ENCODE measurements at regions not wholly inside any gene's neighbourhood (a gene's known extent, or its start where the extent isn't known, plus 50 kb on each side); places are given as distances from the start of the nearest gene placed in this dataset.

DNA sequence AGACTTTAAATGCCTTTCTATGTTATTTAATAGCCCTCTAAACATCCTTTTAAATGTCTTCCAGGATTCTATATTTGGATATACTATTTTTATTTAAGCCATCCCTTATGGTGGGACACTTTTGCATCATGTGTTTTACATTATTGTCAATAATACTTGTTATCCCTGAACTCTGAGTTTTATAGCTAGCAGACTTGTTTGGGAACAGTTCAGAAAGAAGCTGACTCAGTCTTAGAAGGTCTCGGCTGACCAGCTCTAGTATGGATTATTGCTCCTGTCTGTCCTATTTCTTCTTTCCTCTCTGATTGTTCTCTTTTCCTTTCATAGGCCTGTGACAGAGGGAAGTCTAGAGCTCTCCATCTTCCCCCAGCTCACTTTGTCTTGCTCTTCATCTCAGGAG lies 77.3 kb upstream of the CXCR4 start:
- TF ChIP-seq EP300 (IDR thresholded peaks at IDR 0.05) (no peak), POLR2A (IDR thresholded peaks at IDR 0.05) (no peak)
- TF ChIP-seq, protein P1, sequence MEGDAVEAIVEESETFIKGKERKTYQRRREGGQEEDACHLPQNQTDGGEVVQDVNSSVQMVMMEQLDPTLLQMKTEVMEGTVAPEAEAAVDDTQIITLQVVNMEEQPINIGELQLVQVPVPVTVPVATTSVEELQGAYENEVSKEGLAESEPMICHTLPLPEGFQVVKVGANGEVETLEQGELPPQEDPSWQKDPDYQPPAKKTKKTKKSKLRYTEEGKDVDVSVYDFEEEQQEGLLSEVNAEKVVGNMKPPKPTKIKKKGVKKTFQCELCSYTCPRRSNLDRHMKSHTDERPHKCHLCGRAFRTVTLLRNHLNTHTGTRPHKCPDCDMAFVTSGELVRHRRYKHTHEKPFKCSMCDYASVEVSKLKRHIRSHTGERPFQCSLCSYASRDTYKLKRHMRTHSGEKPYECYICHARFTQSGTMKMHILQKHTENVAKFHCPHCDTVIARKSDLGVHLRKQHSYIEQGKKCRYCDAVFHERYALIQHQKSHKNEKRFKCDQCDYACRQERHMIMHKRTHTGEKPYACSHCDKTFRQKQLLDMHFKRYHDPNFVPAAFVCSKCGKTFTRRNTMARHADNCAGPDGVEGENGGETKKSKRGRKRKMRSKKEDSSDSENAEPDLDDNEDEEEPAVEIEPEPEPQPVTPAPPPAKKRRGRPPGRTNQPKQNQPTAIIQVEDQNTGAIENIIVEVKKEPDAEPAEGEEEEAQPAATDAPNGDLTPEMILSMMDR (IDR thresholded peaks at IDR 0.05): no peak
- Histone ChIP-seq H3K36me3 (no peaks in the 10 kb centered on the region), H3K9me3 (peaks cover 0 to 4% (median 0%) of the 10 kb centered on the region in 4 donors), H3K4me1 (no peaks in the 10 kb centered on the region), H3K27me3 (no peaks in the 10 kb centered on the region), H3K27ac (no peak overlapping the region), H3K4me3 (no peak overlapping the region)
- WGBS, 2 donors: 53 to 60% methylated on average over 1 of the region's 1 CpG
- no peak for DNase-seq (ENCODE audit: low spot score in 2 of 2)

DNA sequence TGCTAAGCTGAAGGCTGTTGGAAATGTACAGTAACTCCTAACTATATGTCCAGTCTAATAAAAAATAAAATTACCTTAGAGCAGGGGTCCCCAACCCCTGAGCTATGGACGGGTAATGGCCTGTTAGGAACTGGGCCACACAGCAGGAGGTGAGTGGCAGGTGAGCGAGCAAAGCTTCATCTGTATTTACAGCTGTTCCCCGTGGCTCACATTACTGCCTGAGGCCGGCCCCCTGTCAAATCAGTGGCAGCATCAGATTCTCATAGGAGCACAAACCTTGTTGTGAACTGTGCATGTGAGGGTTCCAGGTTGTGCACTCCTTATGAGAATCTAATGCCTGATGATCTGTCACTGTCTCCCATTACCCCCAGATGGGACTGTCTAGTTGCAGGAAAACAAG lies 73.1 kb upstream of the CXCR4 start:
- 86 to 94% methylated on average over 4 of the region's 4 CpGs for WGBS, 2 donors
- Histone ChIP-seq H3K36me3 (no peaks in the 10 kb centered on the region), H3K9me3 (no peaks in the 10 kb centered on the region), H3K4me3 (no peak overlapping the region), H3K27me3 (no peaks in the 10 kb centered on the region), H3K27ac (no peak overlapping the region), H3K4me1 (no peaks in the 10 kb centered on the region)
- no peak for DNase-seq (ENCODE audit: low spot score in 2 of 2)
- TF ChIP-seq EP300 (IDR thresholded peaks at IDR 0.05) (no peak), POLR2A (IDR thresholded peaks at IDR 0.05) (no peak)
- TF ChIP-seq, protein P1 (IDR thresholded peaks at IDR 0.05): no peak

DNA sequence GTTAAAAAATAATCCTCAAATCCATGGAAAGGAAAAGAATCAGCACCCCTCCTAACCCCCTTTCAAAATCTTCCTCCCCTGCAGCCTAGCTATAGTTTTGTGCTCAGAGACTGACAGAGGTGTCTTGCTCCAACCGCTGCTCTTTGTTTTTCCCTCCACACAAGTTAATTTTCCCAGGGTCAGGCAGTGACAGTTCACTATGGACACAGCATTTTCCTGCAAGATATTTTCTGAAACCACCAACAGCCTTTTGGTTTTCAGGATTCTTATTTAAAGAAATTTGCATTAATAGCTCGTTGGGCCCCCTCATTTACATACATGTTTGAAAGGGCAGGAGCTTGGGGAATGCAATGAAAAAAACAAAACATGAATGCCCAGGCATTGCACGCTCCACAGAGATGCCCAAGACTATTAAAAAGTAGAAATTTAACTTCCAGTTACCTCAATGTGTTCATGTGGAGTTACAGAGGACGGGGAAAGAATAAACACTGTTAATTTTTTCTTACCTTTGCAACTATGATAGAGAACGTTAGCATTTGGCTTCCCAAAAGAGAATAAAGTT lies 71.4 kb upstream of the CXCR4 start:
- DNase-seq (ENCODE audit: low spot score in 2 of 2): no peak

DNA sequence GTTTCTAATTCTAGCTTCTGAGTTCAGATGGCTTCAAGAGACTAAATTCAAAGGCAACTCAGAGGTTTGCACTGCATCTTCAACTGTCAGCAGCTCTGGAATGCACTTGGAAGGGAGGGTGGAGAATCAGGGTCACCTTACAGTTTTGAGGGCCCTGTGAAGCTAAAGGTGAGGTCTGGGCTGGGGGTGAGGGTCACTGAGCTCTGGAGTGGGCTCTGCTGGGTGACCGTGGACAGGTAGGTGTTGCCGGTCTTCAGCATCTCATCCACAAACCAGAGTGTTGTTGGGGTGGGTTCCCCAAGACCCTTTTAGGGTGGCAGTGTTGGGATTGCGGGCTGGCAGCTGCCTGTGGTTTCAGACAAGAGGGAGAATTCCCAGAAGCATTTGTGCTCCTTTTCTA lies 70.1 kb upstream of the CXCR4 start:
- no peaks in the 10 kb centered on the region for H3K27me3 ChIP-seq
- H3K27ac ChIP-seq: no peak overlapping the region
- H3K4me3 ChIP-seq: no peak overlapping the region
- H3K9me3 ChIP-seq: no peaks in the 10 kb centered on the region
- H3K4me1 ChIP-seq: no peaks in the 10 kb centered on the region
- TF ChIP-seq EP300 (IDR thresholded peaks at IDR 0.05) (no peak), POLR2A (IDR thresholded peaks at IDR 0.05) (no peak)
- TF ChIP-seq, protein P1 (IDR thresholded peaks at IDR 0.05): no peak
- no peaks in the 10 kb centered on the region for H3K36me3 ChIP-seq
- no peak for DNase-seq (ENCODE audit: low spot score in 2 of 2)
- 95 to 96% methylated on average over 3 of the region's 3 CpGs for WGBS, 2 donors

More for the DNA sequence above, 71.4 kb upstream of the CXCR4 start:
- Histone ChIP-seq H3K27me3 (no peaks in the 10 kb centered on the region), H3K9me3 (no peaks in the 10 kb centered on the region), H3K27ac (no peak overlapping the region), H3K36me3 (no peaks in the 10 kb centered on the region), H3K4me3 (no peak overlapping the region), H3K4me1 (no peaks in the 10 kb centered on the region)
- WGBS, 2 donors: 61 to 64% methylated on average over 5 of the region's 5 CpGs
- TF ChIP-seq, protein P1 (IDR thresholded peaks at IDR 0.05): no peak
- TF ChIP-seq POLR2A (IDR thresholded peaks at IDR 0.05): no peak
- no peak for TF ChIP-seq EP300 (IDR thresholded peaks at IDR 0.05)

DNA sequence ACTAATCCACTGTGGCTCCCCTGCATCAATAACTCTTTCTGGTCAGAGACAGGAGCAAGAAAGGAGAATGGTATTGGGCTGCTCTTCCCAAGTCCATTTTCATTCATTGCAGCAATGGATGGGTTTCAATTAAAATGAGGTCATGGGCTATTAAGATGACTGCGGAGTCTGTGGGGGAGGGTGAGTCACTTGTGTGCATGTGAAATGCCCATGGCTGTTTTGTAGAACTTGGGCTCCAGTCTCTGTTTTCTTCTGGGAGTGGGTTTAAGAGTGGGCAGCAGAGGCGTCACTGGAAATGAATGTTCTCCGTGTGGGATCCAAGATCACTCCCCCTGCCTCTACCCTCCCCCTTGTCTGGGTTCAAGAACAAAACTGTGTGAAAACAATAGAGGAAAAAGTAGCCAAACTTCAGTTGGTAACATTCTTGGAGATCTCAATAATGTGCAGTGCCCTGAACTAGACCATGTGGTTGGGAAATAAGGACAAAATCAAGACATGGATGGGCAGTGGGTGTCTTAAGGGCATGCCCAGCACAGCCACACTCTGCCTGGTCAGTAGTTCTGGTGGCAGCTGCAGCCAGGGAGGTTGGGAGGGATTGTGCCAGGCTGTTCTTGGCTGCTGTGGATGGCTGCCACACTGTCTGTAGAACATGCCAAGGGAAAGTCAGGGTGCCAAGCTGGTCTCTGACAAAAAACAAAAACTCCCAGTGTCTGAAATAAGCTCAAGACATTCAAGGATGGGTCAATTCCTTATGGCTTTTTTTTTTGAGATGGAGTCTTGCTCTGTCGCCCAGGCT lies 68.2 kb upstream of the CXCR4 start:
- no peak for TF ChIP-seq POLR2A (IDR thresholded peaks at IDR 0.05)
- TF ChIP-seq, protein P1 (IDR thresholded peaks at IDR 0.05): no peak
- no peak for TF ChIP-seq EP300 (IDR thresholded peaks at IDR 0.05)

More for the DNA sequence above, 68.2 kb upstream of the CXCR4 start:
- no peak overlapping the region for H3K4me3 ChIP-seq
- 45 to 69% methylated on average over 4 of the region's 4 CpGs for WGBS, 2 donors
- H3K9me3 ChIP-seq: peaks cover 0 to 1% (median 0%) of the 10 kb centered on the region in 4 donors
- DNase-seq (ENCODE audit: low spot score in 2 of 2): no peak
- no peaks in the 10 kb centered on the region for H3K36me3 ChIP-seq
- H3K27ac ChIP-seq: no peak overlapping the region
- H3K27me3 ChIP-seq: no peaks in the 10 kb centered on the region
- H3K4me1 ChIP-seq: no peaks in the 10 kb centered on the region

Measured in tibial nerve (tissue), 4 donors.